Umbilical cord (tissue), 1 donor: ENCODE measurements at regions not wholly inside any gene's neighbourhood (a gene's known extent, or its start where the extent isn't known, plus 50 kb on each side); places are given as distances from the start of the nearest gene placed in this dataset.

Experiments used
- DNase-seq: peaks from one replicate; pipeline ENCODE4 v3.0.0-alpha.2; 2015; ENCODE audit warnings: low spot score

GRCh38 chr2:120653871-120654270, 81.8 kb upstream of the GLI2 start:
- DNase-seq = no peak

DNA sequence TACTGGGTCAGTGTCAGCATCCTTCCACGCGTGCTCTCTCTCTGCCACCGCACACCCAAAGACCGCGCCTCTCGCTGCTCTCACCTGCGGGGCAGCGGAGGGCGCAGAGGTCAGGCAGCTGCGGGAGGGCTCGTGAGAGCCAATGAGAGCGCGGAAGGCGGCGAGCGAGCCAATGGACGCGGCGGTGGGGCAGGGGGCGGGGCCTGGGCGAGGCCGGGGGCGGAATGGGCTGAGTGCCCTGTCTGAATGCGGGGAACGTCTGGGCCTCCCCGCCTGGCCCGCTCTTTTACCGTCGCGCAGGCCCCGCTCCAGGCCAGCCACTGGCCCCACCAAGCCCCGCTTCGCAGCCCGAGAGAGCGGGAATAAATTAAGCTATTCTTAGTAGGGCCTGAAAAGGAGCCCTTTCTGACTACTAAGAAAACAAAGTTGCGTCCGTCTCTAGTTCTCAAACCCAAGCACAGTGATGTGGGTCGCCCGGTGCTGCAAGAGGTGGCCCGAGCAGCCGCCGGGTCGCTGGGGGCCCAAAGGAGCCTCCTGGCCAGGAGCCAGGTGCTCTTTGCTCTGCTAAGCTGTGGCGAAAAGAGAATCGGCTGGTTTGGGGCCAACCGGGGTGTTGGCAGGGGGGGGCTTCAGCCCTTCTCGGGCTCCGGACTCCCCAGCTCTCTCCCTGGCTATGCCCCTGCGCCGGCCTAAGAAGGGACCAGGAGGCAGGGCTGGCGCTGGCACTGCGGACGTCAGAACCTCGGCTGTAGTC, 81.1 kb upstream of the GLI2 start:
- DNase-seq = no peak

DNA sequence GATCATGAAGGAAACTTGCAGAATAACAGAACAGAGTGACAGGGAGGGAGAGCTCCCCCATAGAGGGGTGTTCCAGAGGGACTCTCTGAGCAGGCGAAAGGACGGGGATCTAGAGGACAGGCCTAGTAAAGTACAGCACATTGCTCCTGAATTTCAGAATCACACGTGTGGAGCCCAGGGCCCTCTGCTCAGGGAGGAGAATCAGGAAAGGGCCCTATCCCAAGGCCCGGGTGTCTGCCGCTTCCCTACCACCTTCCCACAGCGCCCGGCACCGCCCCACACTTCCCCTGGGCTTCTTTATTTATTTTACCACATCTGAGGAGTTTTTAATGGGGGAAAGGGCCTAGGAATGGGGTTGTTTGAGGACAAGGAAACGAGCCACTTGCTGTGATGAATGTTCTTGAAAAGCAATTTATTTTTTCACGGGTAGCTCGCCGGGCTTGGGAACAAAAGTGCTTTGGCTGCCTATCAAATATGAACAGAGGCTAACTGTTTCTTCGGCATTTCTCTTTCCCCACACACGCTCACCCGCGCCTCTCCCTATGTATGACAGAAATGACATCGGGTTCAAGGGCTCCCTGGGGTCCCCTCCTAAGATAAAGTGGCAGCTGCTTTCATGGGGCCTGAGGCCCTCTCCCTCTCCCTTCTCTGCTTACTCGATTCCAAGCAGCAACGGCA, 79.3 kb upstream of the GLI2 start:
- no peak for DNase-seq

GRCh38 chr2:120658042-120658769, 77.5 kb upstream of the GLI2 start:
- DNase-seq = no peak

- DNase-seq = no peak
Measured at GRCh38 chr2:120658770-120659158, 76.9 kb upstream of the GLI2 start.

DNA sequence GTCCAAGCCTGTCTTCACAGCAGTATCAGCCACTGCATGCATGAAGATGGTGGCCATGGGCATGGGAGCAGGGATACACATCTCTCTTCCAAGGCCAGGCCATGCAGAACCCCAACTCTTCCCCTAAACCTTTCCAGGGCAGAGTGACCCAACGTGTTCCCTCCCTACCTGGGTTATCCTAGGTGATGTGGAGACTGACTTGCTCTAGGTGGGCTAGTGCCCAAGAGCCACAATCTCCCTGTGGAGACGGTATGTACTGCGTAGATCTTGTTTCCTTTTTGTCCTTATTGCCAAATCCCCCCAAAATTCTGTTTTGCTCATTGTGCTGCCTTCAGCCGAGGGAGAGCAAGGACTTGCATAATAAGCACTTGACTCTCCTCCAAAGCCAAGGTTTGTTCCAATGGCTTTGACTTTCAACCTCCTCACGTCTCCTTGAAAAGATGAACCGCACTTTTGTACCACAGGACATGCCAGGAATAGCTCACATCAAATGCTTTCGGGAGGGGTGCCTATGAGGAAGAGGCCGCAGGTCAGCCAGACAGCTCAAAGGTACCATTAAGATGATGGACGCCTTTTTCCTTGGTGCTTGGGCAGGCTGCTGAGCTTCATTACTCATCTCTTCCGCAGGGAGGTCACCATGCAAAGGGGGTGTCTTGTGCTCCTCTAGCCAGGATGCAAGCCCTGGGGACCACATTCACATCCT, 76.2 kb upstream of the GLI2 start:
- no peak for DNase-seq

DNA sequence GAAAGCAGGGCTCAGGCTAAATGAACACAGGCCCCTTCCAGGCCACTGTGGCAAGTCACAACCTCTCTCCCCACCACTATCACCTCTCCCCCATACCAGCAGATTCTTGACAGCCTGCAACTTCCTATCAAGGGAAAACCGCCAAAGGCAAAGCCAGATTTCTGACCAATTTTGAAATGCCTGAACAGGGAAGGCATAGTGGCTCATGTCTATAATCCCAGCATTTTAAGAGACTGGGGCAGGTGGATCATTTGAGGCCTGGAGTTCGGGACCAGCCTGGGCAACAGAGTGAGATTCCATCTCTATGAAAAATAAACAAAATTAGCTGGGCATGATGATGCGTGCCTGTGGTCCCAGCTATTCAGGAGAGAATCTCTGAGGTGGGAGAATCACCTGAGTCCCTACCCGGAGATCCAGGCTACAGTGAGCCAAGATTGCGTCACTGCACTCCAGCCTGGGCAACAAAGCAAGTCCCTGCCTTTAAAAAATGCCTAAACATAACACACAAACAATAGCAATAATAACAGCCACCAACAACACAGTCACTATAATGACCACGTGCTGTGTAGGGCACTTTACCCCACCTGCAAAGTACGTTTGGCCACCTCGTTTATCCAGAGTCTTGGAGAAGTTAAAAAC, 75.5 kb upstream of the GLI2 start:
- no peak for DNase-seq

- no peak for DNase-seq
Measured at GRCh38 chr2:120660771-120661459, 74.8 kb upstream of the GLI2 start.

- peak; percentile 40 for DNase-seq
Measured at GRCh38 chr2:120661551-120661950, 74.1 kb upstream of the GLI2 start.

- no peak for DNase-seq
Measured at GRCh38 chr2:120662046-120662445, 73.6 kb upstream of the GLI2 start.

DNA sequence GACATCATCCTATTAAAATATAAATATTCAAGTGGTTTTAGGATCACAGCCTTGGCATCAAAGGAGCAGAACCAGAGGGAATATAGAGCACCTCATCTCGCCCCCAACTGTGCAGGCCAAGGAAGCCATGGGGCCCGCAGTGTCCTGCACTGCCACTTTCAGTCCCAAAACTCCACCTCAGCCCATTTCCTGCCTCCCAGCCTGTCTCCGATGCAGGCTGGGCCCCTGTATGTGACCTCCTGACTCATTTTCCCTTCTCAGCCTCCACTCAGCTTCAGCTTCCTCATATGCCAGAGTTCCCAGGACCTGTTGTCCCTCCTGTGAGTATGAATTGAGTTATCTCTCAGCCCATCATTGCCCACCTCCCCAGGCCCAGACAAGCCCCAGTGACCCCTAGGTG, 72.9 kb upstream of the GLI2 start:
- DNase-seq = no peak

- no peak for DNase-seq
Measured at GRCh38 chr2:120666433-120666832, 69.2 kb upstream of the GLI2 start.

- no peak for DNase-seq
Measured at GRCh38 chr2:120667981-120668380, 67.7 kb upstream of the GLI2 start.

GRCh38 chr2:120669121-120669952, 66.3 kb upstream of the GLI2 start:
- DNase-seq = peak; percentile 30

DNA sequence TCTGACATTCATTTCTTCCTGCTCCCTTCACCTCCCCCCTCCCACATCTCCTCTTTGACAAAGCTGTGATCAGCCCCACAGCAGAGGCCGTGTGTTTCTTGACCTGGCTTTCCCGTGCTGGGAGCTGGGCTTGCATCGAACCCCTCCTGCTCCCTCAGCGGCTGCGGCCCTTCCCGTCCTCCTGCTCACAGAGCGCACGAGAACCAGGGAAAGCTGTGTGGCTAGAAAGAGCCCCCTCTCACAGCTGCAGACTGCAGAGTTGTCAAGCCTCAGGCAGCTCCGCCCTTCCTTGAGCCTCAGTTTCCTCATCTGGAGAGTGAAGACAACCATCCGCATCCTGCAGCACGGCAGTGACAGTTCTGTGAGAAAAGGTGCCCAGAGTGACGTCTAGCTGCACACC, 65.7 kb upstream of the GLI2 start:
- no peak for DNase-seq

DNA sequence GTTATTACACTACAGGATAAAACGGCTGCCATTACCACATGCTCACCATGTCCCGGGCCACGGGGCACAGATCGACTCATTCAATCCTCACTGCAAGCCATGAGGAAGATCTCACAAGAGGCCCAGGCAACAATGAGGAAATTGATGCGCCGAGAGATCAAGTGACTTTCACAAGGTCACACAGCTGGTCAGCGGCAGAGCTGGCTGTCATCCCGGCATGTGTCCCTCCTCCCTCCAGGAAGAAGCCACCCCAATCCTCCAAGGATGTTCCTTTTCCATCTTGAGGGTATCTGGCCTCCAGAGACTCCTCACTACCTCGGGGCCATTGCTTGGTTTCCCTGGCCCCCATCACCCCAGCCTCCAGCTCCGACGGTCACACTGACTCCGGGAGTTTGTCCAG, 65.3 kb upstream of the GLI2 start:
- DNase-seq = no peak

GRCh38 chr2:120670771-120671480, 64.7 kb upstream of the GLI2 start:
- no peak for DNase-seq

- DNase-seq = no peak
Measured at GRCh38 chr2:120672526-120673204, 63.0 kb upstream of the GLI2 start.

GRCh38 chr2:120673205-120673550, 62.5 kb upstream of the GLI2 start:
- no peak for DNase-seq
